OCI-LY1 (cell line): ENCODE measurements at regions not wholly inside any gene's neighbourhood (a gene's known extent, or its start where the extent isn't known, plus 50 kb on each side); places are given as distances from the start of the nearest gene placed in this dataset.

ENCODE experiments used
- CTCF ChIP-seq: fragments of 200-600 bp; sonication (generic), shearing (Covaris generic); IDR thresholded peaks from 2 replicates; pipeline ENCODE4 v1.5.1; 2017; ENCODE audit warnings: mild to moderate bottlenecking, antibody characterized with exemption, low read length, moderate library complexity, mixed read lengths
- EZH2 ChIP-seq: fragments of 200-600 bp; sonication (generic), shearing (Covaris generic); IDR thresholded peaks from 2 replicates; pipeline ENCODE4 v1.8.0; 2017; ENCODE audit warnings: borderline replicate concordance, mixed run types, mild to moderate bottlenecking, antibody characterized with exemption, low read length, moderate library complexity, mixed read lengths

GRCh38 chr7:113285411-113285810 is 167.1 kb upstream of the SMIM30 start:
- TF ChIP-seq CTCF, result no peak
- TF ChIP-seq EZH2, result no peak
